Activated CD8-positive, alpha-beta memory T cell treated with anti-CD3 and anti-CD28 coated beads for 24 hours (primary cell): ENCODE measurements at regions not wholly inside any gene's neighbourhood (a gene's known extent, or its start where the extent isn't known, plus 50 kb on each side); places are given as distances from the start of the nearest gene placed in this dataset.
"Not testable (repeated sequence)": the region's sequence is repeated elsewhere in the genome, so short reads cannot be mapped to it uniquely, and the experiment has no call there.

Experiments used
- DNase-seq: peaks from one replicate; pipeline ENCODE4 v3.0.0-alpha.2; 2020

- DNase-seq: no peak
These were observed 99.4 kb downstream of the DRD1 start for GRCh38 chr5:175344331-175345195.

- DNase-seq: no peak
These were observed 100.7 kb downstream of the DRD1 start for GRCh38 chr5:175343308-175343707.

GRCh38 chr5:175340180-175340579 is 103.8 kb downstream of the DRD1 start:
- DNase-seq: no peak

- no peak for DNase-seq
These were observed 106.3 kb downstream of the DRD1 start for GRCh38 chr5:175337680-175338079.

GRCh38 chr5:175336781-175337180 is 107.2 kb downstream of the DRD1 start:
- no peak for DNase-seq

- no peak for DNase-seq
These were observed 108.3 kb downstream of the DRD1 start for GRCh38 chr5:175335691-175336090.

- DNase-seq: not testable (repeated sequence)
These were observed 112.6 kb downstream of the DRD1 start for GRCh38 chr5:175331173-175332036.

- no peak for DNase-seq
These were observed 114.0 kb downstream of the DRD1 start for GRCh38 chr5:175329976-175330375.

GRCh38 chr5:175328687-175329086 is 115.3 kb downstream of the DRD1 start:
- DNase-seq: no peak

- DNase-seq: no peak
These were observed 115.8 kb downstream of the DRD1 start for GRCh38 chr5:175328176-175328575.

GRCh38 chr5:175325681-175326080 is 118.3 kb downstream of the DRD1 start:
- DNase-seq: no peak

- DNase-seq: no peak
These were observed 122.0 kb downstream of the DRD1 start for GRCh38 chr5:175321927-175322532.

GRCh38 chr5:175319199-175319598 is 124.8 kb downstream of the DRD1 start:
- no peak for DNase-seq

- no peak for DNase-seq
These were observed 126.1 kb downstream of the DRD1 start for GRCh38 chr5:175317872-175318271.

GRCh38 chr5:175309218-175309810 is 134.7 kb downstream of the DRD1 start:
- DNase-seq: no peak

GRCh38 chr5:175308701-175309100 is 135.3 kb downstream of the DRD1 start:
- DNase-seq: no peak

GRCh38 chr5:175306381-175306780 is 137.6 kb downstream of the DRD1 start:
- DNase-seq: no peak

- no peak for DNase-seq
These were observed 138.7 kb downstream of the DRD1 start for GRCh38 chr5:175305251-175305650.

- DNase-seq: no peak
These were observed 153.6 kb downstream of the DRD1 start for GRCh38 chr5:175290379-175290778.

- no peak for DNase-seq
These were observed 155.8 kb downstream of the DRD1 start for GRCh38 chr5:175288048-175288621.

GRCh38 chr5:175286981-175287380 is 157.0 kb downstream of the DRD1 start:
- no peak for DNase-seq

- no peak for DNase-seq
These were observed 158.7 kb downstream of the DRD1 start for GRCh38 chr5:175285261-175285660.

- no peak for DNase-seq
These were observed 159.2 kb downstream of the DRD1 start for GRCh38 chr5:175284806-175285205.
